ENCODE measurements at regions not wholly inside any gene's neighbourhood (a gene's known extent, or its start where the extent isn't known, plus 50 kb on each side); places are given as distances from the start of the nearest gene placed in this dataset.

- Histone ChIP-seq H3K9me3 (ENCODE audit: control insufficient read depth, low read length) (no peaks in the 10 kb centered on the region), H3K4me3 (ENCODE audit: insufficient read depth, low read depth, low read length, poor library complexity, severe bottlenecking) (no peak overlapping the region), H3K36me3 (ENCODE audit: control insufficient read depth, insufficient read depth, low read length) (no peaks in the 10 kb centered on the region), H3K27ac (ENCODE audit: insufficient read depth, low read length, poor library complexity, severe bottlenecking) (no peak overlapping the region), H3K27me3 (replicated peaks; ENCODE audit: control insufficient read depth, insufficient read depth, low read length, poor library complexity, severe bottlenecking) (no peaks in the 10 kb centered on the region), H3K4me1 (ENCODE audit: control insufficient read depth, insufficient read depth, low read length, poor library complexity, severe bottlenecking) (no peaks in the 10 kb centered on the region)
- DNase-seq: no peak
These were observed 323.5 kb upstream of the CRIM1 start for GRCh38 chr2:36032046-36032445.

GRCh38 chr2:36031471-36031870, 324.1 kb upstream of the CRIM1 start:
- Histone ChIP-seq H3K9me3 (ENCODE audit: control insufficient read depth, low read length) (no peaks in the 10 kb centered on the region), H3K4me3 (ENCODE audit: insufficient read depth, low read depth, low read length, poor library complexity, severe bottlenecking) (no peak overlapping the region)

GRCh38 chr2:36027616-36028015, 328.0 kb upstream of the CRIM1 start:
- Histone ChIP-seq H3K9me3 (ENCODE audit: control insufficient read depth, low read length) (no peaks in the 10 kb centered on the region), H3K4me3 (ENCODE audit: insufficient read depth, low read depth, low read length, poor library complexity, severe bottlenecking) (no peak overlapping the region)

More at GRCh38 chr2:36031471-36031870, 324.1 kb upstream of the CRIM1 start:
- no peaks in the 10 kb centered on the region for H3K36me3 ChIP-seq (ENCODE audit: control insufficient read depth, insufficient read depth, low read length)
- no peaks in the 10 kb centered on the region for H3K27me3 ChIP-seq (replicated peaks; ENCODE audit: control insufficient read depth, insufficient read depth, low read length, poor library complexity, severe bottlenecking)
- DNase-seq: no peak
- no peaks in the 10 kb centered on the region for H3K4me1 ChIP-seq (ENCODE audit: control insufficient read depth, insufficient read depth, low read length, poor library complexity, severe bottlenecking)
- H3K27ac ChIP-seq (ENCODE audit: insufficient read depth, low read length, poor library complexity, severe bottlenecking): no peak overlapping the region

GRCh38 chr2:36013064-36013463, 342.5 kb upstream of the CRIM1 start:
- Histone ChIP-seq H3K4me3 (ENCODE audit: insufficient read depth, low read depth, low read length, poor library complexity, severe bottlenecking) (no peak overlapping the region), H3K27ac (ENCODE audit: insufficient read depth, low read length, poor library complexity, severe bottlenecking) (no peak overlapping the region), H3K36me3 (ENCODE audit: control insufficient read depth, insufficient read depth, low read length) (no peaks in the 10 kb centered on the region), H3K27me3 (replicated peaks; ENCODE audit: control insufficient read depth, insufficient read depth, low read length, poor library complexity, severe bottlenecking) (no peaks in the 10 kb centered on the region), H3K9me3 (ENCODE audit: control insufficient read depth, low read length) (no peaks in the 10 kb centered on the region), H3K4me1 (ENCODE audit: control insufficient read depth, insufficient read depth, low read length, poor library complexity, severe bottlenecking) (no peaks in the 10 kb centered on the region)
- DNase-seq: no peak

More at GRCh38 chr2:36027616-36028015, 328.0 kb upstream of the CRIM1 start:
- Histone ChIP-seq H3K27me3 (replicated peaks; ENCODE audit: control insufficient read depth, insufficient read depth, low read length, poor library complexity, severe bottlenecking) (no peaks in the 10 kb centered on the region), H3K4me1 (ENCODE audit: control insufficient read depth, insufficient read depth, low read length, poor library complexity, severe bottlenecking) (no peaks in the 10 kb centered on the region), H3K36me3 (ENCODE audit: control insufficient read depth, insufficient read depth, low read length) (no peaks in the 10 kb centered on the region), H3K27ac (ENCODE audit: insufficient read depth, low read length, poor library complexity, severe bottlenecking) (no peak overlapping the region)
- DNase-seq: no peak

GRCh38 chr2:36006444-36006843, 349.1 kb upstream of the CRIM1 start:
- Histone ChIP-seq H3K9me3 (ENCODE audit: control insufficient read depth, low read length) (no peaks in the 10 kb centered on the region), H3K27ac (ENCODE audit: insufficient read depth, low read length, poor library complexity, severe bottlenecking) (no peak overlapping the region), H3K4me3 (ENCODE audit: insufficient read depth, low read depth, low read length, poor library complexity, severe bottlenecking) (no peak overlapping the region), H3K36me3 (ENCODE audit: control insufficient read depth, insufficient read depth, low read length) (no peaks in the 10 kb centered on the region), H3K4me1 (ENCODE audit: control insufficient read depth, insufficient read depth, low read length, poor library complexity, severe bottlenecking) (no peaks in the 10 kb centered on the region), H3K27me3 (replicated peaks; ENCODE audit: control insufficient read depth, insufficient read depth, low read length, poor library complexity, severe bottlenecking) (no peaks in the 10 kb centered on the region)
- DNase-seq: no peak

- no peak for DNase-seq
These were observed 352.6 kb upstream of the CRIM1 start for GRCh38 chr2:36002941-36003340.

GRCh38 chr2:35997488-35997887, 358.1 kb upstream of the CRIM1 start:
- no peaks in the 10 kb centered on the region for H3K27me3 ChIP-seq (replicated peaks; ENCODE audit: control insufficient read depth, insufficient read depth, low read length, poor library complexity, severe bottlenecking)
- DNase-seq: no peak
- H3K36me3 ChIP-seq (ENCODE audit: control insufficient read depth, insufficient read depth, low read length): no peaks in the 10 kb centered on the region
- H3K9me3 ChIP-seq (ENCODE audit: control insufficient read depth, low read length): no peaks in the 10 kb centered on the region
- no peak overlapping the region for H3K27ac ChIP-seq (ENCODE audit: insufficient read depth, low read length, poor library complexity, severe bottlenecking)
- no peaks in the 10 kb centered on the region for H3K4me1 ChIP-seq (ENCODE audit: control insufficient read depth, insufficient read depth, low read length, poor library complexity, severe bottlenecking)
- no peak overlapping the region for H3K4me3 ChIP-seq (ENCODE audit: insufficient read depth, low read depth, low read length, poor library complexity, severe bottlenecking)

More at GRCh38 chr2:36002941-36003340, 352.6 kb upstream of the CRIM1 start:
- H3K36me3 ChIP-seq (ENCODE audit: control insufficient read depth, insufficient read depth, low read length): no peaks in the 10 kb centered on the region
- no peak overlapping the region for H3K27ac ChIP-seq (ENCODE audit: insufficient read depth, low read length, poor library complexity, severe bottlenecking)
- H3K4me3 ChIP-seq (ENCODE audit: insufficient read depth, low read depth, low read length, poor library complexity, severe bottlenecking): no peak overlapping the region
- H3K4me1 ChIP-seq (ENCODE audit: control insufficient read depth, insufficient read depth, low read length, poor library complexity, severe bottlenecking): no peaks in the 10 kb centered on the region
- no peaks in the 10 kb centered on the region for H3K9me3 ChIP-seq (ENCODE audit: control insufficient read depth, low read length)
- no peaks in the 10 kb centered on the region for H3K27me3 ChIP-seq (replicated peaks; ENCODE audit: control insufficient read depth, insufficient read depth, low read length, poor library complexity, severe bottlenecking)

GRCh38 chr2:35989503-35989902, 366.1 kb upstream of the CRIM1 start:
- H3K27me3 ChIP-seq (replicated peaks; ENCODE audit: control insufficient read depth, insufficient read depth, low read length, poor library complexity, severe bottlenecking): no peaks in the 10 kb centered on the region
- no peak overlapping the region for H3K4me3 ChIP-seq (ENCODE audit: insufficient read depth, low read depth, low read length, poor library complexity, severe bottlenecking)
- no peaks in the 10 kb centered on the region for H3K4me1 ChIP-seq (ENCODE audit: control insufficient read depth, insufficient read depth, low read length, poor library complexity, severe bottlenecking)
- H3K27ac ChIP-seq (ENCODE audit: insufficient read depth, low read length, poor library complexity, severe bottlenecking): no peak overlapping the region
- DNase-seq: no peak
- H3K36me3 ChIP-seq (ENCODE audit: control insufficient read depth, insufficient read depth, low read length): no peaks in the 10 kb centered on the region
- no peaks in the 10 kb centered on the region for H3K9me3 ChIP-seq (ENCODE audit: control insufficient read depth, low read length)

- no peaks in the 10 kb centered on the region for H3K36me3 ChIP-seq (ENCODE audit: control insufficient read depth, insufficient read depth, low read length)
- no peak overlapping the region for H3K4me3 ChIP-seq (ENCODE audit: insufficient read depth, low read depth, low read length, poor library complexity, severe bottlenecking)
- no peaks in the 10 kb centered on the region for H3K9me3 ChIP-seq (ENCODE audit: control insufficient read depth, low read length)
- no peaks in the 10 kb centered on the region for H3K27me3 ChIP-seq (replicated peaks; ENCODE audit: control insufficient read depth, insufficient read depth, low read length, poor library complexity, severe bottlenecking)
- no peaks in the 10 kb centered on the region for H3K4me1 ChIP-seq (ENCODE audit: control insufficient read depth, insufficient read depth, low read length, poor library complexity, severe bottlenecking)
- DNase-seq: no peak
- H3K27ac ChIP-seq (ENCODE audit: insufficient read depth, low read length, poor library complexity, severe bottlenecking): no peak overlapping the region
These were observed 366.5 kb upstream of the CRIM1 start for GRCh38 chr2:35989040-35989439.

GRCh38 chr2:35986871-35987270, 368.7 kb upstream of the CRIM1 start:
- no peaks in the 10 kb centered on the region for H3K4me1 ChIP-seq (ENCODE audit: control insufficient read depth, insufficient read depth, low read length, poor library complexity, severe bottlenecking)
- H3K27me3 ChIP-seq (replicated peaks; ENCODE audit: control insufficient read depth, insufficient read depth, low read length, poor library complexity, severe bottlenecking): no peaks in the 10 kb centered on the region

GRCh38 chr2:35978218-35978617, 377.4 kb upstream of the CRIM1 start:
- no peaks in the 10 kb centered on the region for H3K4me1 ChIP-seq (ENCODE audit: control insufficient read depth, insufficient read depth, low read length, poor library complexity, severe bottlenecking)
- H3K27me3 ChIP-seq (replicated peaks; ENCODE audit: control insufficient read depth, insufficient read depth, low read length, poor library complexity, severe bottlenecking): no peaks in the 10 kb centered on the region
- H3K9me3 ChIP-seq (ENCODE audit: control insufficient read depth, low read length): no peaks in the 10 kb centered on the region
- no peak for DNase-seq
- H3K36me3 ChIP-seq (ENCODE audit: control insufficient read depth, insufficient read depth, low read length): no peaks in the 10 kb centered on the region
- no peak overlapping the region for H3K4me3 ChIP-seq (ENCODE audit: insufficient read depth, low read depth, low read length, poor library complexity, severe bottlenecking)
- H3K27ac ChIP-seq (ENCODE audit: insufficient read depth, low read length, poor library complexity, severe bottlenecking): no peak overlapping the region

More at GRCh38 chr2:35986871-35987270, 368.7 kb upstream of the CRIM1 start:
- no peak overlapping the region for H3K4me3 ChIP-seq (ENCODE audit: insufficient read depth, low read depth, low read length, poor library complexity, severe bottlenecking)
- H3K9me3 ChIP-seq (ENCODE audit: control insufficient read depth, low read length): no peaks in the 10 kb centered on the region
- H3K27ac ChIP-seq (ENCODE audit: insufficient read depth, low read length, poor library complexity, severe bottlenecking): no peak overlapping the region
- no peaks in the 10 kb centered on the region for H3K36me3 ChIP-seq (ENCODE audit: control insufficient read depth, insufficient read depth, low read length)
- no peak for DNase-seq
